ENCODE measurements at regions not wholly inside any gene's neighbourhood (a gene's known extent, or its start where the extent isn't known, plus 50 kb on each side); places are given as distances from the start of the nearest gene placed in this dataset.

- DNase-seq (ENCODE audit: low read depth) = no peak
- no peak overlapping the region for H3K4me3 ChIP-seq (ENCODE audit: control insufficient read depth, low read depth, low read length)
- no peak for TF ChIP-seq CTCF (IDR thresholded peaks at IDR 0.05; ENCODE audit: control insufficient read depth, insufficient read depth, low read depth, low read length, missing control alignments)
Observed at GRCh38 chr6:14638906-14639761, 521.6 kb downstream of the CD83 start.

GRCh38 chr6:14639983-14640599 is 522.5 kb downstream of the CD83 start:
- TF ChIP-seq CTCF (IDR thresholded peaks at IDR 0.05; ENCODE audit: control insufficient read depth, insufficient read depth, low read depth, low read length, missing control alignments) = no peak
- no peak for DNase-seq (ENCODE audit: low read depth)
- no peak overlapping the region for H3K4me3 ChIP-seq (ENCODE audit: control insufficient read depth, low read depth, low read length)

- TF ChIP-seq CTCF (IDR thresholded peaks at IDR 0.05; ENCODE audit: control insufficient read depth, insufficient read depth, low read depth, low read length, missing control alignments) = no peak
- DNase-seq (ENCODE audit: low read depth) = no peak
- H3K4me3 ChIP-seq (ENCODE audit: control insufficient read depth, low read depth, low read length) = no peak overlapping the region
Observed at GRCh38 chr6:14640631-14641030, 523.1 kb downstream of the CD83 start.

- TF ChIP-seq CTCF (IDR thresholded peaks at IDR 0.05; ENCODE audit: control insufficient read depth, insufficient read depth, low read depth, low read length, missing control alignments) = no peak
- DNase-seq (ENCODE audit: low read depth) = no peak
- no peak overlapping the region for H3K4me3 ChIP-seq (ENCODE audit: control insufficient read depth, low read depth, low read length)
Observed at GRCh38 chr6:14641423-14642135, 524.0 kb downstream of the CD83 start.

- TF ChIP-seq CTCF (IDR thresholded peaks at IDR 0.05; ENCODE audit: control insufficient read depth, insufficient read depth, low read depth, low read length, missing control alignments) = no peak
- H3K4me3 ChIP-seq (ENCODE audit: control insufficient read depth, low read depth, low read length) = no peak overlapping the region
- no peak for DNase-seq (ENCODE audit: low read depth)
Observed at GRCh38 chr6:14642136-14642505, 524.5 kb downstream of the CD83 start.

GRCh38 chr6:14642842-14643241 is 525.3 kb downstream of the CD83 start:
- no peak for TF ChIP-seq CTCF (IDR thresholded peaks at IDR 0.05; ENCODE audit: control insufficient read depth, insufficient read depth, low read depth, low read length, missing control alignments)
- no peak overlapping the region for H3K4me3 ChIP-seq (ENCODE audit: control insufficient read depth, low read depth, low read length)
- no peak for DNase-seq (ENCODE audit: low read depth)
